Renal cortical epithelial cell (primary cell): ENCODE measurements at regions not wholly inside any gene's neighbourhood (a gene's known extent, or its start where the extent isn't known, plus 50 kb on each side); places are given as distances from the start of the nearest gene placed in this dataset.
A peak's percentile ranks its signal among the peaks of the same experiment; 100 is the strongest.
"Not testable (repeated sequence)": the region's sequence is repeated elsewhere in the genome, so short reads cannot be mapped to it uniquely, and the experiment has no call there.

Experiments
- DNase-seq: peaks from one replicate; pipeline ENCODE4 v3.0.0-alpha.2; 2011; ENCODE audit warnings: low read depth

- peak; percentile 87 for DNase-seq
These were observed 98.9 kb upstream of the MAPRE2 start for GRCh38 chr18:34942276-34942675.

GRCh38 chr18:34942975-34943374 is 98.2 kb upstream of the MAPRE2 start:
- DNase-seq = peak; percentile 25

GRCh38 chr18:34943587-34943986 is 97.6 kb upstream of the MAPRE2 start:
- no peak for DNase-seq

DNA sequence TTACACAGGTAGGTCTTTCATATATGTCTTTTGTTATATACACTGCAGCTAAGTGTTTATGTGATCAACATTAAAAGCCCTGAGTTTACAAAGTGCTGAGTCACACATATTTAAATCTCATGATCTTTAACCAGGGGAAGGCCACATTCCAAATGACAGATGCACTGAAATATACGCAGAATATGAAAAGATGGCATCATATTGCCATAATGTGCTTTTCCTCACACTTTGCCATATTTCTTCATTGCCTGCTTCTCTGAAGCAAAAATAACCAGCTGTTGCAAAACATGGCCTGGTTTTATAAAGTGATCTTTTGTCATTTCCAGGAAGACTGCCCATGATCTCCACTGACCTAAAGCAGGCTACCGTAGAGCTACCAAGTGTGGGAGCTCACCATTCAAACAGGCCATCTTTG is 93.5 kb upstream of the MAPRE2 start:
- peak; percentile 60 for DNase-seq

GRCh38 chr18:34951625-34952379 is 89.4 kb upstream of the MAPRE2 start:
- DNase-seq = no peak

GRCh38 chr18:34953212-34953611 is 88.0 kb upstream of the MAPRE2 start:
- no peak for DNase-seq

- not testable (repeated sequence) for DNase-seq
These were observed 85.7 kb upstream of the MAPRE2 start for GRCh38 chr18:34955494-34955893.

DNA sequence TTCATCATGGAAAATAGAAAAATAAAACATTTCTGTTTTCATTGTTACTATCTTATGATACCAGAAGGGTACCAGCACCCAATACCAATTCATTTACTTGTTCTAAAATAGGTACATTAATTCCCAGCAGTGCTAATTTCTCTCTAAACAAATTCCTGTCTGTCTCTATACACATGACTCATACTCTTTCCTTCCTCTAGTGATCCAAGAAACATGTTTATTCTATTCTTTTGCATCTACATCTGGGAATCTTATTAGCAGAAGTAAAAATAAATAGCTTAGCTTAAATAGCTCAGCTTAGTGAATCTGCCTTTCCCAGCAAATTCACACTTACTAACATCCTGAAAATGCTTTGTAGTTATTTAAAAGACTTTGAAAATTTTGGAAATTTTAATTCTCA is 84.5 kb upstream of the MAPRE2 start:
- peak; percentile 80 for DNase-seq

GRCh38 chr18:34957119-34957863 is 83.9 kb upstream of the MAPRE2 start:
- DNase-seq = peak; percentile 61

DNA sequence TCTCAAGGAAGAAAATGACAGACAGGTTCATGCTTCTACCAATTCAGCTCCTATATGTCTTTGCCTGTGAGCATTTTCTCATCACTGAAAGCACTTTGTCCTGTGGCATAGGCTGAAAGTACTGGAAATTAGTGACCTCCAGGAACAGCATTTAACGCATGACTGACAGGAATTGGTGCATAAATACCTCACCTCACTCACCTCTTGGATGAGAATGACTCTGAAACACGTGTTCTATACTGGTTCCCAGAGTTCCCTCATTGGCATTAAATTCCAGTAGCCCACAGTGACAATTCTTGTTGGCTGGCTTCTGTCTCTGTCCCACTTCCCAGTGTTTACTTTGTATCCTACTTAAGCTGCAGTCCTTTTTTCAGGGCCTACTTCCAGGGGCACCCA is 83.4 kb upstream of the MAPRE2 start:
- DNase-seq = peak; percentile 82

- DNase-seq = no peak
These were observed 81.9 kb upstream of the MAPRE2 start for GRCh38 chr18:34959211-34959829.

- no peak for DNase-seq
These were observed 81.2 kb upstream of the MAPRE2 start for GRCh38 chr18:34959989-34960388.

DNA sequence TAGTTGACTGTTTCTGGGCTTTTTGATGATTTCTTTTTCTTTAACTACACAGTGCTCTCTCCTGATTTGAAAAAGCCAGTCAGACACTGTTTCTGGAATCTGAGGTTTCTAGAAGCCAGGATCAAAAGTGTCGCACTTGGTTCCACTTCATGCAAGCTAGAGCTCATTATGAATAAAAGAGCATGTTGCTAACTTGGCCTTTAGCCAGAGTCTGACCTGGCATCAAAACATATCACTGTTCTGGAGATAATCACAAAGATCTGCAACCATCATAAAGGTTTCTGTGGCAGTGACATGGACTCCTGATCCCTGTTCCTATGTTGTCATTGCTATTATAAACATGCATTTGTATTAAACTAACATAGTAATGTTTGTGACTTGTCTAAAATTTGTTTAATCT is 76.1 kb upstream of the MAPRE2 start:
- peak; percentile 57 for DNase-seq

- no peak for DNase-seq
These were observed 75.6 kb upstream of the MAPRE2 start for GRCh38 chr18:34965566-34965965.

- peak; percentile 85 for DNase-seq
These were observed 71.1 kb upstream of the MAPRE2 start for GRCh38 chr18:34970106-34970505.

GRCh38 chr18:34971313-34971712 is 69.9 kb upstream of the MAPRE2 start:
- peak; percentile 80 for DNase-seq

- peak; percentile 42 for DNase-seq
These were observed 68.3 kb upstream of the MAPRE2 start for GRCh38 chr18:34972765-34973414.

GRCh38 chr18:34976123-34976522 is 65.1 kb upstream of the MAPRE2 start:
- DNase-seq = no peak

GRCh38 chr18:34976534-34976898 is 64.7 kb upstream of the MAPRE2 start:
- no peak for DNase-seq

GRCh38 chr18:34976899-34977837 is 64.0 kb upstream of the MAPRE2 start:
- peak; percentile 10 for DNase-seq

- peak; percentile 6 for DNase-seq
These were observed 63.2 kb upstream of the MAPRE2 start for GRCh38 chr18:34977838-34978532.
